ENCODE measurements at regions not wholly inside any gene's neighbourhood (a gene's known extent, or its start where the extent isn't known, plus 50 kb on each side); places are given as distances from the start of the nearest gene placed in this dataset.

- no peak for DNase-seq (ENCODE audit: extremely low spot score, unreplicated experiment)
- Mint-ChIP-seq H3K27ac (no peak overlapping the region), H3K4me1 (ENCODE audit: unreplicated experiment) (no peaks in the 10 kb centered on the region), H3K27me3 (no peaks in the 10 kb centered on the region), H3K9me3 (no peaks in the 10 kb centered on the region), H3K36me3 (no peaks in the 10 kb centered on the region), H3K4me3 (no peak overlapping the region)
- no peak for TF ChIP-seq CTCF (conservative IDR thresholded peaks at IDR 0.05)
Measured at GRCh38 chr3:75059120-75059519, 444.7 kb upstream of the CNTN3 start.

GRCh38 chr3:75061806-75062205 lies 447.3 kb upstream of the CNTN3 start:
- TF ChIP-seq CTCF (conservative IDR thresholded peaks at IDR 0.05): no peak
- Mint-ChIP-seq H3K36me3 (no peaks in the 10 kb centered on the region), H3K4me3 (no peak overlapping the region), H3K9me3 (peaks cover 3% of the 10 kb centered on the region), H3K27ac (no peak overlapping the region), H3K27me3 (no peaks in the 10 kb centered on the region), H3K4me1 (ENCODE audit: unreplicated experiment) (no peaks in the 10 kb centered on the region)
- no peak for DNase-seq (ENCODE audit: extremely low spot score, unreplicated experiment)

- no peak for DNase-seq (ENCODE audit: extremely low spot score, unreplicated experiment)
- H3K27me3 Mint-ChIP-seq: no peaks in the 10 kb centered on the region
- no peak for TF ChIP-seq CTCF (conservative IDR thresholded peaks at IDR 0.05)
- H3K4me1 Mint-ChIP-seq (ENCODE audit: unreplicated experiment): no peaks in the 10 kb centered on the region
- H3K27ac Mint-ChIP-seq: no peak overlapping the region
- H3K9me3 Mint-ChIP-seq: no peaks in the 10 kb centered on the region
- no peak overlapping the region for H3K4me3 Mint-ChIP-seq
- H3K36me3 Mint-ChIP-seq: no peaks in the 10 kb centered on the region
Measured at GRCh38 chr3:75075158-75075557, 460.7 kb upstream of the CNTN3 start.

GRCh38 chr3:75076481-75076880 lies 462.0 kb upstream of the CNTN3 start:
- no peak for DNase-seq (ENCODE audit: extremely low spot score, unreplicated experiment)
- no peak overlapping the region for H3K4me3 Mint-ChIP-seq
- H3K4me1 Mint-ChIP-seq (ENCODE audit: unreplicated experiment): no peaks in the 10 kb centered on the region
- no peaks in the 10 kb centered on the region for H3K36me3 Mint-ChIP-seq
- H3K9me3 Mint-ChIP-seq: no peaks in the 10 kb centered on the region
- no peak overlapping the region for H3K27ac Mint-ChIP-seq
- TF ChIP-seq CTCF (conservative IDR thresholded peaks at IDR 0.05): no peak
- H3K27me3 Mint-ChIP-seq: no peaks in the 10 kb centered on the region

- H3K4me1 Mint-ChIP-seq (ENCODE audit: unreplicated experiment): no peaks in the 10 kb centered on the region
- no peak for DNase-seq (ENCODE audit: extremely low spot score, unreplicated experiment)
- H3K4me3 Mint-ChIP-seq: no peak overlapping the region
Measured at GRCh38 chr3:75078290-75078689, 463.8 kb upstream of the CNTN3 start.

More at GRCh38 chr3:75078290-75078689, 463.8 kb upstream of the CNTN3 start:
- TF ChIP-seq CTCF (conservative IDR thresholded peaks at IDR 0.05): no peak
- H3K9me3 Mint-ChIP-seq: no peaks in the 10 kb centered on the region
- H3K27ac Mint-ChIP-seq: no peak overlapping the region
- no peaks in the 10 kb centered on the region for H3K36me3 Mint-ChIP-seq
- H3K27me3 Mint-ChIP-seq: no peaks in the 10 kb centered on the region
